GM23338 (cell line): ENCODE measurements at regions not wholly inside any gene's neighbourhood (a gene's known extent, or its start where the extent isn't known, plus 50 kb on each side); places are given as distances from the start of the nearest gene placed in this dataset.

Experiments used
- ATAC-seq: fragments of 200-7000 bp; cut with Tn5 transposase; 3 replicates; pipeline ENCODE4 v1.9.1; 2020
- DNase-seq: peaks from one replicate; pipeline ENCODE4 v3.0.0-alpha.2; 2015; ENCODE audit warnings: low spot score
- H2AFZ ChIP-seq: fragments of 200-600 bp; sonication (generic); 2 replicates; pipeline ENCODE4 v1.8.0; 2016; ENCODE audit warnings: antibody characterized with exemption, mild to moderate bottlenecking, moderate library complexity
- H3F3A ChIP-seq: fragments of 200-600 bp; sonication (generic); replicated peaks from 2 replicates; pipeline ENCODE4 v1.8.0; 2017; ENCODE audit warnings: antibody characterized with exemption, mixed run types, low read depth
- H3K27ac ChIP-seq: fragments of 200-600 bp; sonication (generic); 2 replicates; pipeline ENCODE4 v1.6.1; 2016; ENCODE audit warnings: low read depth
- H3K27me3 ChIP-seq: fragments of 200-600 bp; sonication (generic); 2 replicates; pipeline ENCODE4 v1.8.0; 2016; ENCODE audit warnings: mild to moderate bottlenecking, mixed run types, moderate library complexity; ENCODE audit not compliant: insufficient read depth
- H3K36me3 ChIP-seq: fragments of 200-600 bp; sonication (generic); 2 replicates; pipeline ENCODE4 v1.8.0; 2016; ENCODE audit warnings: mild to moderate bottlenecking; ENCODE audit not compliant: insufficient read depth
- H3K4me1 ChIP-seq: fragments of 200-600 bp; sonication (generic); 2 replicates; pipeline ENCODE4 v1.8.0; 2016; ENCODE audit warnings: mild to moderate bottlenecking, moderate library complexity; ENCODE audit not compliant: insufficient read depth
- H3K4me2 ChIP-seq: fragments of 200-600 bp; sonication (generic); 2 replicates; pipeline ENCODE4 v1.7.1; 2017; ENCODE audit warnings: mixed run types
- H3K4me3 ChIP-seq: fragments of 200-600 bp; sonication (generic); 2 replicates; pipeline ENCODE4 v1.6.1; 2016; ENCODE audit warnings: mixed run types
- H3K79me2 ChIP-seq: fragments of 200-600 bp; sonication (generic); replicated peaks from 2 replicates; pipeline ENCODE4 v1.8.0; 2017; ENCODE audit warnings: mild to moderate bottlenecking; ENCODE audit not compliant: insufficient read depth
- H3K9me2 ChIP-seq: fragments of 200-600 bp; sonication (generic); 2 replicates; pipeline ENCODE4 v1.8.0; 2017; ENCODE audit not compliant: insufficient read depth
- H4K20me1 ChIP-seq: fragments of 200-600 bp; sonication (generic); replicated peaks from 2 replicates; pipeline ENCODE4 v1.8.0; 2017; ENCODE audit warnings: mild to moderate bottlenecking; ENCODE audit not compliant: insufficient read depth
- H3K27ac Mint-ChIP-seq: 2 replicates; pipeline ENCODE4 v1.8.0; 2020; ENCODE audit warnings: inconsistent platforms, mild to moderate bottlenecking, moderate library complexity, mixed read lengths
- H3K27me3 Mint-ChIP-seq: 3 replicates; pipeline ENCODE4 v1.8.0; 2022; ENCODE audit warnings: low read depth, mild to moderate bottlenecking, moderate library complexity, mixed read lengths, inconsistent platforms; ENCODE audit not compliant: insufficient read depth, poor library complexity
- H3K36me3 Mint-ChIP-seq: 3 replicates; pipeline ENCODE4 v1.8.0; 2021; ENCODE audit warnings: low read depth, mild to moderate bottlenecking, inconsistent platforms, moderate library complexity, mixed read lengths
- H3K4me1 Mint-ChIP-seq: 3 replicates; pipeline ENCODE4 v1.8.0; 2020; ENCODE audit warnings: mild to moderate bottlenecking, inconsistent platforms, mixed read lengths
- H3K4me3 Mint-ChIP-seq: 3 replicates; pipeline ENCODE4 v1.8.0; 2021; ENCODE audit warnings: moderate library complexity, mild to moderate bottlenecking, inconsistent platforms, mixed read lengths
- H3K9me3 Mint-ChIP-seq: 3 replicates; pipeline ENCODE4 v1.8.0; 2020; ENCODE audit warnings: moderate library complexity, mild to moderate bottlenecking, inconsistent platforms, mixed read lengths
- CREB1 ChIP-seq: fragments of 250-450 bp; sonication (Bioruptor Pico); IDR thresholded peaks from 2 replicates; pipeline ENCODE4 v1.5.0; 2020; ENCODE audit warnings: low read depth, mild to moderate bottlenecking, moderate library complexity
- CTCF ChIP-seq, 2 experiments: fragments of 200-600 bp in 1 of 2; sonication (generic) in 1 of 2; conservative IDR thresholded peaks; 2 replicates each; pipeline versions ENCODE4 v1.5.1 to v1.6.1; 2016 to 2017; ENCODE audit warnings: antibody characterized with exemption in 2 of 2, low read depth in 2 of 2, mild to moderate bottlenecking in 2 of 2, moderate library complexity in 1 of 2
- ETS1 ChIP-seq: IDR thresholded peaks from 2 replicates; pipeline ENCODE4 v1.6.1; 2016; ENCODE audit warnings: antibody characterized with exemption
- EZH2phosphoT487 ChIP-seq: fragments of 200-600 bp; sonication (generic); IDR thresholded peaks from one replicate; pipeline ENCODE4 v1.8.1; 2018; ENCODE audit warnings: antibody characterized with exemption; ENCODE audit not compliant: unreplicated experiment
- JUNB ChIP-seq: IDR thresholded peaks from one replicate; pipeline ENCODE4 v1.6.1; 2016; ENCODE audit warnings: antibody characterized with exemption; ENCODE audit not compliant: unreplicated experiment
- STAT1 ChIP-seq: IDR thresholded peaks from one replicate; pipeline ENCODE4 v1.6.1; 2016; ENCODE audit warnings: antibody characterized with exemption; ENCODE audit not compliant: unreplicated experiment
- TF ChIP-seq, protein P1 (sequence below): fragments of 250-450 bp; sonication (Bioruptor Pico); IDR thresholded peaks from 2 replicates; pipeline ENCODE4 v1.5.0; 2020; ENCODE audit warnings: mild to moderate bottlenecking, moderate library complexity
- TF ChIP-seq, protein P2 (sequence below): IDR thresholded peaks from one replicate; pipeline ENCODE4 v1.6.1; 2018; ENCODE audit warnings: antibody characterized with exemption; ENCODE audit not compliant: unreplicated experiment

- TF ChIP-seq JUNB = no peak
- TF ChIP-seq CTCF (conservative IDR thresholded peaks at IDR 0.05; ENCODE audit: low read depth in 2 of 2) = no peak
- no peak for TF ChIP-seq CREB1
- TF ChIP-seq EZH2phosphoT487 = no peak
- no peak for TF ChIP-seq STAT1
- no peak for TF ChIP-seq ETS1
- TF ChIP-seq, protein P1, sequence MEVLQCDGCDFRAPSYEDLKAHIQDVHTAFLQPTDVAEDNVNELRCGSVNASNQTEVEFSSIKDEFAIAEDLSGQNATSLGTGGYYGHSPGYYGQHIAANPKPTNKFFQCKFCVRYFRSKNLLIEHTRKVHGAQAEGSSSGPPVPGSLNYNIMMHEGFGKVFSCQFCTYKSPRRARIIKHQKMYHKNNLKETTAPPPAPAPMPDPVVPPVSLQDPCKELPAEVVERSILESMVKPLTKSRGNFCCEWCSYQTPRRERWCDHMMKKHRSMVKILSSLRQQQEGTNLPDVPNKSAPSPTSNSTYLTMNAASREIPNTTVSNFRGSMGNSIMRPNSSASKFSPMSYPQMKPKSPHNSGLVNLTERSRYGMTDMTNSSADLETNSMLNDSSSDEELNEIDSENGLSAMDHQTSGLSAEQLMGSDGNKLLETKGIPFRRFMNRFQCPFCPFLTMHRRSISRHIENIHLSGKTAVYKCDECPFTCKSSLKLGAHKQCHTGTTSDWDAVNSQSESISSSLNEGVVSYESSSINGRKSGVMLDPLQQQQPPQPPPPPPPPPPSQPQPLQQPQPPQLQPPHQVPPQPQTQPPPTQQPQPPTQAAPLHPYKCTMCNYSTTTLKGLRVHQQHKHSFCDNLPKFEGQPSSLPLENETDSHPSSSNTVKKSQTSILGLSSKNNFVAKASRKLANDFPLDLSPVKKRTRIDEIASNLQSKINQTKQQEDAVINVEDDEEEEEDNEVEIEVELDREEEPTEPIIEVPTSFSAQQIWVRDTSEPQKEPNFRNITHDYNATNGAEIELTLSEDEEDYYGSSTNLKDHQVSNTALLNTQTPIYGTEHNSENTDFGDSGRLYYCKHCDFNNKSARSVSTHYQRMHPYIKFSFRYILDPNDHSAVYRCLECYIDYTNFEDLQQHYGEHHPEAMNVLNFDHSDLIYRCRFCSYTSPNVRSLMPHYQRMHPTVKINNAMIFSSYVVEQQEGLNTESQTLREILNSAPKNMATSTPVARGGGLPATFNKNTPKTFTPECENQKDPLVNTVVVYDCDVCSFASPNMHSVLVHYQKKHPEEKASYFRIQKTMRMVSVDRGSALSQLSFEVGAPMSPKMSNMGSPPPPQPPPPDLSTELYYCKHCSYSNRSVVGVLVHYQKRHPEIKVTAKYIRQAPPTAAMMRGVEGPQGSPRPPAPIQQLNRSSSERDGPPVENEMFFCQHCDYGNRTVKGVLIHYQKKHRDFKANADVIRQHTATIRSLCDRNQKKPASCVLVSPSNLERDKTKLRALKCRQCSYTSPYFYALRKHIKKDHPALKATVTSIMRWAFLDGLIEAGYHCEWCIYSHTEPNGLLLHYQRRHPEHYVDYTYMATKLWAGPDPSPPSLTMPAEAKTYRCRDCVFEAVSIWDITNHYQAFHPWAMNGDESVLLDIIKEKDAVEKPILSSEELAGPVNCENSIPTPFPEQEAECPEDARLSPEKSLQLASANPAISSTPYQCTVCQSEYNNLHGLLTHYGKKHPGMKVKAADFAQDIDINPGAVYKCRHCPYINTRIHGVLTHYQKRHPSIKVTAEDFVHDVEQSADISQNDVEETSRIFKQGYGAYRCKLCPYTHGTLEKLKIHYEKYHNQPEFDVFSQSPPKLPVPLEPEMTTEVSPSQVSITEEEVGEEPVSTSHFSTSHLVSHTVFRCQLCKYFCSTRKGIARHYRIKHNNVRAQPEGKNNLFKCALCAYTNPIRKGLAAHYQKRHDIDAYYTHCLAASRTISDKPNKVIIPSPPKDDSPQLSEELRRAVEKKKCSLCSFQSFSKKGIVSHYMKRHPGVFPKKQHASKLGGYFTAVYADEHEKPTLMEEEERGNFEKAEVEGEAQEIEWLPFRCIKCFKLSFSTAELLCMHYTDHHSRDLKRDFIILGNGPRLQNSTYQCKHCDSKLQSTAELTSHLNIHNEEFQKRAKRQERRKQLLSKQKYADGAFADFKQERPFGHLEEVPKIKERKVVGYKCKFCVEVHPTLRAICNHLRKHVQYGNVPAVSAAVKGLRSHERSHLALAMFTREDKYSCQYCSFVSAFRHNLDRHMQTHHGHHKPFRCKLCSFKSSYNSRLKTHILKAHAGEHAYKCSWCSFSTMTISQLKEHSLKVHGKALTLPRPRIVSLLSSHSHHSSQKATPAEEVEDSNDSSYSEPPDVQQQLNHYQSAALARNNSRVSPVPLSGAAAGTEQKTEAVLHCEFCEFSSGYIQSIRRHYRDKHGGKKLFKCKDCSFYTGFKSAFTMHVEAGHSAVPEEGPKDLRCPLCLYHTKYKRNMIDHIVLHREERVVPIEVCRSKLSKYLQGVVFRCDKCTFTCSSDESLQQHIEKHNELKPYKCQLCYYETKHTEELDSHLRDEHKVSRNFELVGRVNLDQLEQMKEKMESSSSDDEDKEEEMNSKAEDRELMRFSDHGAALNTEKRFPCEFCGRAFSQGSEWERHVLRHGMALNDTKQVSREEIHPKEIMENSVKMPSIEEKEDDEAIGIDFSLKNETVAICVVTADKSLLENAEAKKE (CRISPR knock-in tag) = no peak
- TF ChIP-seq, protein P2, sequence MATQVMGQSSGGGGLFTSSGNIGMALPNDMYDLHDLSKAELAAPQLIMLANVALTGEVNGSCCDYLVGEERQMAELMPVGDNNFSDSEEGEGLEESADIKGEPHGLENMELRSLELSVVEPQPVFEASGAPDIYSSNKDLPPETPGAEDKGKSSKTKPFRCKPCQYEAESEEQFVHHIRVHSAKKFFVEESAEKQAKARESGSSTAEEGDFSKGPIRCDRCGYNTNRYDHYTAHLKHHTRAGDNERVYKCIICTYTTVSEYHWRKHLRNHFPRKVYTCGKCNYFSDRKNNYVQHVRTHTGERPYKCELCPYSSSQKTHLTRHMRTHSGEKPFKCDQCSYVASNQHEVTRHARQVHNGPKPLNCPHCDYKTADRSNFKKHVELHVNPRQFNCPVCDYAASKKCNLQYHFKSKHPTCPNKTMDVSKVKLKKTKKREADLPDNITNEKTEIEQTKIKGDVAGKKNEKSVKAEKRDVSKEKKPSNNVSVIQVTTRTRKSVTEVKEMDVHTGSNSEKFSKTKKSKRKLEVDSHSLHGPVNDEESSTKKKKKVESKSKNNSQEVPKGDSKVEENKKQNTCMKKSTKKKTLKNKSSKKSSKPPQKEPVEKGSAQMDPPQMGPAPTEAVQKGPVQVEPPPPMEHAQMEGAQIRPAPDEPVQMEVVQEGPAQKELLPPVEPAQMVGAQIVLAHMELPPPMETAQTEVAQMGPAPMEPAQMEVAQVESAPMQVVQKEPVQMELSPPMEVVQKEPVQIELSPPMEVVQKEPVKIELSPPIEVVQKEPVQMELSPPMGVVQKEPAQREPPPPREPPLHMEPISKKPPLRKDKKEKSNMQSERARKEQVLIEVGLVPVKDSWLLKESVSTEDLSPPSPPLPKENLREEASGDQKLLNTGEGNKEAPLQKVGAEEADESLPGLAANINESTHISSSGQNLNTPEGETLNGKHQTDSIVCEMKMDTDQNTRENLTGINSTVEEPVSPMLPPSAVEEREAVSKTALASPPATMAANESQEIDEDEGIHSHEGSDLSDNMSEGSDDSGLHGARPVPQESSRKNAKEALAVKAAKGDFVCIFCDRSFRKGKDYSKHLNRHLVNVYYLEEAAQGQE = no peak
- H3K27me3 Mint-ChIP-seq = no peaks in the 10 kb centered on the region
- H3K27me3 ChIP-seq = no peaks in the 10 kb centered on the region
- DNase-seq = no peak
- no peaks in the 10 kb centered on the region for H4K20me1 ChIP-seq
- H3K9me2 ChIP-seq = no peaks in the 10 kb centered on the region
- H3K27ac Mint-ChIP-seq = no peak overlapping the region
- no peak overlapping the region for H3K4me2 ChIP-seq
- no peak overlapping the region for H2AFZ ChIP-seq
- H3K36me3 Mint-ChIP-seq = no peaks in the 10 kb centered on the region; the same call in 2 of the 3 replicates
- H3K4me3 Mint-ChIP-seq = no peak overlapping the region
- H3K4me1 Mint-ChIP-seq = no peaks in the 10 kb centered on the region
- no peak overlapping the region for H3K27ac ChIP-seq
- no peaks in the 10 kb centered on the region for H3K79me2 ChIP-seq
- no peaks in the 10 kb centered on the region; the same call in 1 of the 2 replicates for H3K36me3 ChIP-seq
- peaks cover 3% of the 10 kb centered on the region; the same call in 1 of the 3 replicates for H3K9me3 Mint-ChIP-seq
- H3K4me1 ChIP-seq = no peaks in the 10 kb centered on the region
- no peak overlapping the region for H3K4me3 ChIP-seq
- no peaks in the 10 kb centered on the region for H3F3A ChIP-seq
- no peak for ATAC-seq
These were observed 586.9 kb upstream of the KLHL1 start for GRCh38 chr13:70694996-70695715.
